Vagina (tissue), 2 donors: ENCODE measurements at regions not wholly inside any gene's neighbourhood (a gene's known extent, or its start where the extent isn't known, plus 50 kb on each side); places are given as distances from the start of the nearest gene placed in this dataset.
"Not testable (repeated sequence)": the region's sequence is repeated elsewhere in the genome, so short reads cannot be mapped to it uniquely, and the experiment has no call there.

Experiments used
- DNase-seq, 2 donors: peaks; one replicate each; pipeline ENCODE4 v3.0.0-alpha.2; 2017; ENCODE audit errors: extremely low spot score in 2 of 2
- H3K27ac ChIP-seq: fragments of 200-600 bp; sonication (generic); one replicate; pipeline ENCODE4 v1.5.1; 2019
- H3K27me3 ChIP-seq: fragments of 200-600 bp; sonication (generic); one replicate; pipeline ENCODE4 v1.5.1; 2019
- H3K36me3 ChIP-seq, 2 donors: fragments of 200-600 bp; sonication (generic); one replicate each; pipeline ENCODE4 v1.5.1; 2017 to 2019
- H3K4me1 ChIP-seq: fragments of 200-600 bp; sonication (generic); one replicate; pipeline ENCODE4 v1.5.1; 2019
- H3K4me3 ChIP-seq, 2 donors: fragments of 200-600 bp; sonication (generic); 1 replicate in 1 of 2; 2 replicates in 1 of 2; pipeline ENCODE4 v1.5.1; 2016 to 2019
- H3K9me3 ChIP-seq: fragments of 200-600 bp; sonication (generic); one replicate; pipeline ENCODE4 v1.5.1; 2019
- CTCF ChIP-seq, 3 experiments: fragments of 450-650 bp in 2 of 3; fragments of 200-600 bp in 1 of 3; sonication (generic) in 1 of 3; IDR thresholded peaks; one replicate each; pipeline ENCODE4 v1.5.1; 2017 to 2019; ENCODE audit warnings: antibody characterized with exemption in 3 of 3, mild to moderate bottlenecking in 2 of 3, moderate library complexity in 2 of 3
- POLR2A ChIP-seq, 2 donors: fragments of 450-650 bp; IDR thresholded peaks; one replicate each; pipeline ENCODE4 v1.6.1; 2017; ENCODE audit warnings: antibody characterized with exemption in 2 of 2, mild to moderate bottlenecking in 2 of 2, moderate library complexity in 2 of 2
- POLR2AphosphoS5 ChIP-seq, 2 donors: sonication (generic); formaldehyde crosslinking; IDR thresholded peaks; one replicate each; pipeline ENCODE4 v1.9.0; 2017; ENCODE audit warnings: antibody characterized with exemption in 2 of 2, mild to moderate bottlenecking in 2 of 2, low read depth in 1 of 2; ENCODE audit not compliant: insufficient read depth in 1 of 2
- intact Hi-C: fragments of 100-400 bp; cut with DNase I; formaldehyde crosslinking; loops from one replicate; pipeline ENCODE4 v1.15.1; 2023

- H3K27ac ChIP-seq, result no peak overlapping the region
- no peaks in the 10 kb centered on the region for H3K9me3 ChIP-seq
- no peaks in the 10 kb centered on the region for H3K36me3 ChIP-seq
- TF ChIP-seq POLR2AphosphoS5 (IDR thresholded peaks at IDR 0.05; ENCODE audit: insufficient read depth in 1 of 2, low read depth in 1 of 2) (no peak), CTCF (IDR thresholded peaks at IDR 0.05) (no peak), POLR2A (IDR thresholded peaks at IDR 0.05) (no peak)
- intact Hi-C loops, result no loop called here
- peaks cover 18% of the 10 kb centered on the region for H3K4me1 ChIP-seq
- no peak for DNase-seq
- H3K4me3 ChIP-seq, result no peak overlapping the region
- H3K27me3 ChIP-seq, result no peaks in the 10 kb centered on the region
Observed at GRCh38 chr6:4362326-4362725, 227.0 kb upstream of the ECI2 start.

- H3K27me3 ChIP-seq, result no peaks in the 10 kb centered on the region
- H3K4me1 ChIP-seq, result peaks cover 26% of the 10 kb centered on the region
- H3K27ac ChIP-seq, result no peak overlapping the region
- no peaks in the 10 kb centered on the region for H3K36me3 ChIP-seq
- no peak for DNase-seq
- H3K4me3 ChIP-seq, result no peak overlapping the region
- no peaks in the 10 kb centered on the region for H3K9me3 ChIP-seq
- TF ChIP-seq CTCF (IDR thresholded peaks at IDR 0.05) (no peak), POLR2AphosphoS5 (IDR thresholded peaks at IDR 0.05; ENCODE audit: insufficient read depth in 1 of 2, low read depth in 1 of 2) (no peak), POLR2A (IDR thresholded peaks at IDR 0.05) (no peak)
- intact Hi-C loops, result no loop called here
Observed at GRCh38 chr6:4360920-4361319, 225.5 kb upstream of the ECI2 start.

- peak overlapping the region; percentile 84 for H3K27ac ChIP-seq
- peak overlapping the region in 1 of 2 donors; percentile 18 for H3K4me3 ChIP-seq
- no peaks in the 10 kb centered on the region for H3K36me3 ChIP-seq
- intact Hi-C loops, result loop anchor here (10.0 kb wide), 1 partner anchor 256 kb away; no protein-coding TSS in a partner anchor
- TF ChIP-seq POLR2AphosphoS5 (IDR thresholded peaks at IDR 0.05; ENCODE audit: insufficient read depth in 1 of 2, low read depth in 1 of 2), result no peak
- no peak for TF ChIP-seq CTCF (IDR thresholded peaks at IDR 0.05)
- no peak for TF ChIP-seq POLR2A (IDR thresholded peaks at IDR 0.05)
- H3K27me3 ChIP-seq, result no peaks in the 10 kb centered on the region
- no peaks in the 10 kb centered on the region for H3K9me3 ChIP-seq
- no peak for DNase-seq
- H3K4me1 ChIP-seq, result peaks cover 26% of the 10 kb centered on the region
Observed at GRCh38 chr6:4359108-4359730, 223.8 kb upstream of the ECI2 start.

- H3K27me3 ChIP-seq, result no peaks in the 10 kb centered on the region
- intact Hi-C loops, result loop anchor here (10.0 kb wide), 1 partner anchor 256 kb away; no protein-coding TSS in a partner anchor
- TF ChIP-seq POLR2AphosphoS5 (IDR thresholded peaks at IDR 0.05; ENCODE audit: insufficient read depth in 1 of 2, low read depth in 1 of 2) (peak; percentile 93 to 95), POLR2A (IDR thresholded peaks at IDR 0.05) (no peak)
- no peaks in the 10 kb centered on the region for H3K9me3 ChIP-seq
- peak overlapping the region; percentile 84 for H3K27ac ChIP-seq
- H3K4me1 ChIP-seq, result peaks cover 26% of the 10 kb centered on the region
- peak; percentile 98 for DNase-seq
- no peaks in the 10 kb centered on the region for H3K36me3 ChIP-seq
- peak overlapping the region in 1 of 2 donors; percentile 18 for H3K4me3 ChIP-seq
Observed at GRCh38 chr6:4358414-4359107, 223.2 kb upstream of the ECI2 start.

GRCh38 chr6:4357660-4358152 is 222.3 kb upstream of the ECI2 start:
- not testable (repeated sequence) for H3K4me3 ChIP-seq, DNase-seq, H3K9me3 ChIP-seq, H3K36me3 ChIP-seq, H3K27me3 ChIP-seq
- H3K4me1 ChIP-seq, result peaks cover 27% of the 10 kb centered on the region
- intact Hi-C loops, result loop anchor here (10.0 kb wide), 1 partner anchor 257 kb away; no protein-coding TSS in a partner anchor
- TF ChIP-seq POLR2AphosphoS5 (IDR thresholded peaks at IDR 0.05; ENCODE audit: insufficient read depth in 1 of 2, low read depth in 1 of 2), result peak in 1 of 2 donors; percentile 63
- peak overlapping the region; percentile 71 for H3K27ac ChIP-seq
